ENCODE measurements at regions not wholly inside any gene's neighbourhood (a gene's known extent, or its start where the extent isn't known, plus 50 kb on each side); places are given as distances from the start of the nearest gene placed in this dataset.

GRCh38 chr2:2932692-2933305, 444.8 kb downstream of the EIPR1 start:
- TF ChIP-seq NRF1 (IDR thresholded peaks at IDR 0.05; ENCODE audit: low read depth, low read length) (no peak), JUND (IDR thresholded peaks at IDR 0.05) (no peak), RAD21 (IDR thresholded peaks at IDR 0.05; ENCODE audit: low read length) (no peak), POLR2AphosphoS5 (IDR thresholded peaks at IDR 0.05; ENCODE audit: low read depth, low read length) (no peak), MXI1 (IDR thresholded peaks at IDR 0.05; ENCODE audit: low read depth, low read length) (no peak), SIN3A (IDR thresholded peaks at IDR 0.05; ENCODE audit: borderline replicate concordance, low read depth, low read length) (no peak), TAF1 (IDR thresholded peaks at IDR 0.05; ENCODE audit: borderline replicate concordance, low read depth, low read length) (no peak), EP300 (IDR thresholded peaks at IDR 0.05; ENCODE audit: borderline replicate concordance in 1 of 2, low read depth in 1 of 2, low read length in 1 of 2) (no peak), CHD2 (IDR thresholded peaks at IDR 0.05; ENCODE audit: low read length, partially characterized antibody) (no peak), MAX (IDR thresholded peaks at IDR 0.05; ENCODE audit: low read depth) (no peak)
- TF ChIP-seq, protein P1, sequence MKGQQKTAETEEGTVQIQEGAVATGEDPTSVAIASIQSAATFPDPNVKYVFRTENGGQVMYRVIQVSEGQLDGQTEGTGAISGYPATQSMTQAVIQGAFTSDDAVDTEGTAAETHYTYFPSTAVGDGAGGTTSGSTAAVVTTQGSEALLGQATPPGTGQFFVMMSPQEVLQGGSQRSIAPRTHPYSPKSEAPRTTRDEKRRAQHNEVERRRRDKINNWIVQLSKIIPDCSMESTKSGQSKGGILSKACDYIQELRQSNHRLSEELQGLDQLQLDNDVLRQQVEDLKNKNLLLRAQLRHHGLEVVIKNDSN (IDR thresholded peaks at IDR 0.05; ENCODE audit: borderline replicate concordance, low read depth): no peak
- TF ChIP-seq, protein P2, sequence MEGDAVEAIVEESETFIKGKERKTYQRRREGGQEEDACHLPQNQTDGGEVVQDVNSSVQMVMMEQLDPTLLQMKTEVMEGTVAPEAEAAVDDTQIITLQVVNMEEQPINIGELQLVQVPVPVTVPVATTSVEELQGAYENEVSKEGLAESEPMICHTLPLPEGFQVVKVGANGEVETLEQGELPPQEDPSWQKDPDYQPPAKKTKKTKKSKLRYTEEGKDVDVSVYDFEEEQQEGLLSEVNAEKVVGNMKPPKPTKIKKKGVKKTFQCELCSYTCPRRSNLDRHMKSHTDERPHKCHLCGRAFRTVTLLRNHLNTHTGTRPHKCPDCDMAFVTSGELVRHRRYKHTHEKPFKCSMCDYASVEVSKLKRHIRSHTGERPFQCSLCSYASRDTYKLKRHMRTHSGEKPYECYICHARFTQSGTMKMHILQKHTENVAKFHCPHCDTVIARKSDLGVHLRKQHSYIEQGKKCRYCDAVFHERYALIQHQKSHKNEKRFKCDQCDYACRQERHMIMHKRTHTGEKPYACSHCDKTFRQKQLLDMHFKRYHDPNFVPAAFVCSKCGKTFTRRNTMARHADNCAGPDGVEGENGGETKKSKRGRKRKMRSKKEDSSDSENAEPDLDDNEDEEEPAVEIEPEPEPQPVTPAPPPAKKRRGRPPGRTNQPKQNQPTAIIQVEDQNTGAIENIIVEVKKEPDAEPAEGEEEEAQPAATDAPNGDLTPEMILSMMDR (IDR thresholded peaks at IDR 0.05): no peak
